ENCODE measurements at regions not wholly inside any gene's neighbourhood (a gene's known extent, or its start where the extent isn't known, plus 50 kb on each side); places are given as distances from the start of the nearest gene placed in this dataset.

GRCh38 chr1:72483846-72484357 is 201.6 kb upstream of the NEGR1 start:
- no peaks in the 10 kb centered on the region for H3K36me3 ChIP-seq (ENCODE audit: insufficient read depth)
- H3K4me1 ChIP-seq (ENCODE audit: insufficient read depth) = no peaks in the 10 kb centered on the region; the same call in 1 of the 2 replicates
- Mint-ChIP-seq H3K36me3 (ENCODE audit: low read depth) (peaks cover 16% of the 10 kb centered on the region), H3K4me3 (no peak overlapping the region), H3K27ac (peak overlapping the region; percentile 78; the same call in 1 of the 2 replicates), H3K4me1 (peaks cover 3% of the 10 kb centered on the region; the same call in 1 of the 3 replicates), H3K9me3 (peaks cover 18% of the 10 kb centered on the region), H3K27me3 (ENCODE audit: insufficient read depth, low read depth, poor library complexity) (no peaks in the 10 kb centered on the region)
- H2AFZ ChIP-seq = no peak overlapping the region
- no peaks in the 10 kb centered on the region for H4K20me1 ChIP-seq (replicated peaks; ENCODE audit: insufficient read depth)
- H3K27ac ChIP-seq (ENCODE audit: low read depth) = no peak overlapping the region
- H3K4me3 ChIP-seq = no peak overlapping the region
- no peak for ATAC-seq
- no peak for DNase-seq (ENCODE audit: low spot score)
- H3K9me2 ChIP-seq (ENCODE audit: insufficient read depth) = no peaks in the 10 kb centered on the region; the same call in 1 of the 2 replicates
- H3K27me3 ChIP-seq (ENCODE audit: insufficient read depth) = no peaks in the 10 kb centered on the region
- TF ChIP-seq JUNB (IDR thresholded peaks at IDR 0.05; ENCODE audit: unreplicated experiment) = no peak
- TF ChIP-seq NANOG (IDR thresholded peaks at IDR 0.05; ENCODE audit: borderline replicate concordance) = no peak
- TF ChIP-seq STAT1 (IDR thresholded peaks at IDR 0.05; ENCODE audit: unreplicated experiment) = no peak
- no peak for TF ChIP-seq ZNF331 (CRISPR knock-in tag; IDR thresholded peaks at IDR 0.05; ENCODE audit: low read depth)
- TF ChIP-seq ETS1 (IDR thresholded peaks at IDR 0.05) = no peak
- TF ChIP-seq REST (IDR thresholded peaks at IDR 0.05; ENCODE audit: unreplicated experiment) = no peak
- no peak for TF ChIP-seq ZNF462 (CRISPR knock-in tag; IDR thresholded peaks at IDR 0.05)
- no peak for TF ChIP-seq POLR2AphosphoS5 (IDR thresholded peaks at IDR 0.05; ENCODE audit: low read depth)
- TF ChIP-seq EZH2phosphoT487 (IDR thresholded peaks at IDR 0.05; ENCODE audit: unreplicated experiment) = no peak
- no peak for TF ChIP-seq CREB1 (CRISPR knock-in tag; IDR thresholded peaks at IDR 0.05; ENCODE audit: low read depth)
- no peak for TF ChIP-seq ZNF114 (CRISPR knock-in tag; IDR thresholded peaks at IDR 0.05)
- no peak for TF ChIP-seq EZH2 (IDR thresholded peaks at IDR 0.05; ENCODE audit: low read depth, unreplicated experiment)
- TF ChIP-seq CTCF (conservative IDR thresholded peaks at IDR 0.05; ENCODE audit: low read depth in 2 of 2) = no peak
- H3F3A ChIP-seq (replicated peaks; ENCODE audit: low read depth) = no peaks in the 10 kb centered on the region
- H3K79me2 ChIP-seq (replicated peaks; ENCODE audit: insufficient read depth) = no peaks in the 10 kb centered on the region
- H3K4me2 ChIP-seq = no peak overlapping the region

Measured in GM23338 (cell line).